ENCODE measurements at regions not wholly inside any gene's neighbourhood (a gene's known extent, or its start where the extent isn't known, plus 50 kb on each side); places are given as distances from the start of the nearest gene placed in this dataset.
"Not testable (repeated sequence)": the region's sequence is repeated elsewhere in the genome, so short reads cannot be mapped to it uniquely, and the experiment has no call there.

DNA sequence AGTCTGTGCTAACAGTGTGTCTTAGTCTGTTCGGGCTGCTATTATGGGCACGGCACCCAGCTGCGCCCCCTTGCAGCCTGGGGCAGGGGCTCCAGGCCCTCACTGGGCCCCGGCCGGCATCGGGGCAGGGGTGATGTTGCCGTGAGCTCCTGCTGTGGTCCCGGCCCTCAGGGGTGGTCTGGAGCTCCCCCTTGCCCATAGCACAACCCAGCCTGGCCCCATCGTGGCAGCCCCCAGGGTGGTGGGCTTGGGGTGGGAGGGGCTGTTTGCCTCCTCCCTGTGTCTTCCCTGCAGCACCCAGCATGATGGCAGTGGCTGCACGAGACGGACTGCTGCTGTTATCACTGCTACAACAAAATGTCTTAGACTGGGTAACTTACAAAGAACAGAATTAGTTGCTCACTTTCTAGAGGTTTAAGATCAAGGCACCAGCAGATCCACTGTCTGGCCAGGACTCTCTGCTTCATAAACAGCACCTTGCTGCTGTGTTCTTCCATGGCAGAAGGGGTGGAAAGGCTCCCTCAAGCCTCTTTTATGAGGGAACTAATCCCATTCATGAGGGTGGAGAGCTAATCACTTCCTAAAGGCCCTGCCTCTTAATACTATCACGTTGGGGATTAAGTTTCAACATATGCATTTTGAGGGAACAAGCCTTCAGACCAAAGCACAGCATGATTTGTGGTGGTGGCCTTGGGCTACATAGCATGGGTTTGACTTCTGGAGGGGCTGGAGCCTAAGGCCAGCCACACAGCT lies 149.5 kb downstream of the SEC23IP start:
- Histone ChIP-seq H3K4me1 (ENCODE audit: control insufficient read depth in 2 of 2, insufficient read depth in 2 of 2, low read length in 2 of 2) (no peaks in the 10 kb centered on the region), H3K27ac (ENCODE audit: low read depth in 1 of 2, low read length in 1 of 2) (no peak overlapping the region), H3K36me3 (ENCODE audit: control insufficient read depth in 2 of 2, insufficient read depth in 2 of 2, low read length in 1 of 2) (no peaks in the 10 kb centered on the region), H3K9me3 (ENCODE audit: control insufficient read depth in 2 of 2, insufficient read depth in 1 of 2, low read length in 1 of 2) (no peaks in the 10 kb centered on the region), H3K4me3 (ENCODE audit: low read length in 2 of 2) (no peak overlapping the region), H3K27me3 (ENCODE audit: control insufficient read depth in 2 of 2, insufficient read depth in 1 of 2, low read length in 1 of 2) (peaks cover 0 to under 1% of the 10 kb centered on the region in 2 donors)
- WGBS: 89% methylated on average over 12 of the region's 12 CpGs
- no peak for DNase-seq (ENCODE audit: low read depth in 6 of 9, low spot score in 9 of 9)

DNA sequence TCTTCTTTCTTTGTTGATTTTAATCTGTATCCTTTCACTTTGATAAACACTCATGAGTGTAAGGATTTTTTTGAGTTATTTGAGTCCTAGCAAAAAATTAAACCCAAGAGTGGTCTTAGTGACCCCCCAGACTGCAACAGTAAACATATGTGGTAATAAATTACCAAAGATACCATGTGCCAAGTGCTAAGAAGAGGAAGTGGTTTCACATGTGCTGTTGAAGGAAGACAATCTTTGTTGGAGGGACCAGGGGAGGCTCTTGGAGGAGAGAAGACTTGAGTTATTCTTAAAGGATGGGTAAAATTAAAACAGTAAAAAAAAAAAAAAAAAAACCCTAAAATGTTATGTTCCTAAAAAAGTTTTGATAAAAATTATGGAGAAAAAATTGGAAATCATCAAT lies 150.2 kb downstream of the SEC23IP start:
- Histone ChIP-seq H3K4me3 (ENCODE audit: low read length in 2 of 2) (no peak overlapping the region), H3K27ac (ENCODE audit: low read depth in 1 of 2, low read length in 1 of 2) (no peak overlapping the region), H3K27me3 (ENCODE audit: control insufficient read depth in 2 of 2, insufficient read depth in 1 of 2, low read length in 1 of 2) (no peaks in the 10 kb centered on the region), H3K36me3 (ENCODE audit: control insufficient read depth in 2 of 2, insufficient read depth in 2 of 2, low read length in 1 of 2) (no peaks in the 10 kb centered on the region), H3K4me1 (ENCODE audit: control insufficient read depth in 2 of 2, insufficient read depth in 2 of 2, low read length in 2 of 2) (no peaks in the 10 kb centered on the region), H3K9me3 (ENCODE audit: control insufficient read depth in 2 of 2, insufficient read depth in 1 of 2, low read length in 1 of 2) (no peaks in the 10 kb centered on the region)
- no peak for DNase-seq (ENCODE audit: low read depth in 6 of 9, low spot score in 9 of 9)

GRCh38 chr10:120047373-120047772 lies 154.8 kb downstream of the SEC23IP start:
- WGBS: 96% methylated on average over 7 of the region's 7 CpGs
- not testable (repeated sequence) for H3K36me3 ChIP-seq (ENCODE audit: control insufficient read depth in 2 of 2, insufficient read depth in 2 of 2, low read length in 1 of 2)

DNA sequence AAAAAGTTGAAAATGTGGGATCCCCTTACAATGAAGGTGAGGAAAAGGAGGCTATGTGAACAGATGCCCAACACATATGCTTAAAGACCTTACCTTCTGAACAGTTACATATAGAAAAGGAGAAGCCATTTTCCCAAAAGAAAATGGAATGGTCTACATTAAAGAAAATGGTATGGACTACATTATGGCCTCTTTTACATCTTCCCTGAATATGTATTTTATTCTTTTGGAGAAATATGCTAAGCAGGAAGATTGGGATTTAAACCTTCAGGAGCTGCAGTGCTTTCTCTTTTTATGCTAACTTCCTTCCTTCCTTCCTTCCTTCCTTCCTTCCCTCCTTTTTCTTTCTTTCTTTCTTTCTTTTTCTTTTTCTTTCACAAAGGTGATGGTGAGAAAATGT lies 155.4 kb downstream of the SEC23IP start:
- no peak for DNase-seq (ENCODE audit: low read depth in 6 of 9, low spot score in 9 of 9)
- Histone ChIP-seq H3K9me3 (ENCODE audit: control insufficient read depth in 2 of 2, insufficient read depth in 1 of 2, low read length in 1 of 2) (no peaks in the 10 kb centered on the region), H3K4me3 (ENCODE audit: low read length in 2 of 2) (no peak overlapping the region), H3K27ac (ENCODE audit: low read depth in 1 of 2, low read length in 1 of 2) (no peak overlapping the region), H3K36me3 (ENCODE audit: control insufficient read depth in 2 of 2, insufficient read depth in 2 of 2, low read length in 1 of 2) (no peaks in the 10 kb centered on the region), H3K4me1 (ENCODE audit: control insufficient read depth in 2 of 2, insufficient read depth in 2 of 2, low read length in 2 of 2) (no peaks in the 10 kb centered on the region), H3K27me3 (ENCODE audit: control insufficient read depth in 2 of 2, insufficient read depth in 1 of 2, low read length in 1 of 2) (no peaks in the 10 kb centered on the region)

More at GRCh38 chr10:120047373-120047772, 154.8 kb downstream of the SEC23IP start:
- H3K4me1 ChIP-seq (ENCODE audit: control insufficient read depth in 2 of 2, insufficient read depth in 2 of 2, low read length in 2 of 2); H3K9me3 ChIP-seq (ENCODE audit: control insufficient read depth in 2 of 2, insufficient read depth in 1 of 2, low read length in 1 of 2); H3K4me3 ChIP-seq (ENCODE audit: low read length in 2 of 2); H3K27ac ChIP-seq (ENCODE audit: low read depth in 1 of 2, low read length in 1 of 2); DNase-seq (ENCODE audit: low read depth in 6 of 9, low spot score in 9 of 9); H3K27me3 ChIP-seq (ENCODE audit: control insufficient read depth in 2 of 2, insufficient read depth in 1 of 2, low read length in 1 of 2): not testable (repeated sequence)

DNA sequence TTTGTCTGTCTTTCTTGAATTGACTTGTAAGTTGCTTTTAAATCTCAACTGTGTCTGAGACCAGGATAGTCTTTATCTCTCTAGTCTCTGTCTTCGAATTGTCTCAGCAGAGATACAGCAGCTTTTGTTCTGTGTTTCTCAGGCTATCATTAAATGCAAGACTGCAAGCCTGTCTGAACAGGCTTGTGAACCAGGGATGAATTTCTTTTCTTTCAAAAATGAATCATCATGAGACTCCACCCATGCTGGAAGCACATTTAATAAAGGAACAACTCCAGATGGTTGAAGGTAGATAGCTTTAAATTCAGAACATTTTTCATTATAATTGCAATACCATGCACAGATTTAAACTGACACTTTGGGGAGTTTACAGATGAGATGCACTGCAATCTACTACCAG lies 155.9 kb downstream of the SEC23IP start:
- Histone ChIP-seq H3K27ac (ENCODE audit: low read depth in 1 of 2, low read length in 1 of 2) (no peak overlapping the region), H3K9me3 (ENCODE audit: control insufficient read depth in 2 of 2, insufficient read depth in 1 of 2, low read length in 1 of 2) (no peaks in the 10 kb centered on the region), H3K27me3 (ENCODE audit: control insufficient read depth in 2 of 2, insufficient read depth in 1 of 2, low read length in 1 of 2) (no peaks in the 10 kb centered on the region), H3K4me3 (ENCODE audit: low read length in 2 of 2) (no peak overlapping the region), H3K4me1 (ENCODE audit: control insufficient read depth in 2 of 2, insufficient read depth in 2 of 2, low read length in 2 of 2) (no peaks in the 10 kb centered on the region), H3K36me3 (ENCODE audit: control insufficient read depth in 2 of 2, insufficient read depth in 2 of 2, low read length in 1 of 2) (no peaks in the 10 kb centered on the region)
- 81% methylated on average over 1 of the region's 1 CpG for WGBS
- DNase-seq (ENCODE audit: low read depth in 6 of 9, low spot score in 9 of 9): no peak

DNA sequence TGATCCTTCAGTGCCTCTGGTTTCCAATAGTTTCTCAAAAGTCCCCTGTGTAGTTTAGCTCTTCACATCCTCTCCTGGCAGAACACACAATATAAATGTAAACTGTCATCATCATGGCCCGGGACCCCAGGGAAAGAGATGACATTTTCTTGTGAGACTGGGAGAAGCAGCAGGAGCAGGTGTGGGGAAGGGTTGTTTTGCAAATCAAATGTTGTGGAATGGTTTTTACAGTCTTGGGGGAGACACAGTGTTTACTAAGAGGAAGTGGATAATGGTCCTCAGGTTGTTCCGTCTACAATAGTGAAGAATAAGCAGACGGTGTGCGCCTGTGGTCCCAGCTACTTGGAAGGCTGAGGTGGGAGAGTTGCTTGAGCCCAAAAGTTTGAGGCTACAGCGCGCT lies 159.1 kb downstream of the SEC23IP start:
- H3K4me3 ChIP-seq (ENCODE audit: low read length in 2 of 2): no peak overlapping the region
- DNase-seq (ENCODE audit: low read depth in 6 of 9, low spot score in 9 of 9): no peak
- 72% methylated on average over 6 of the region's 6 CpGs for WGBS
- H3K4me1 ChIP-seq (ENCODE audit: control insufficient read depth in 2 of 2, insufficient read depth in 2 of 2, low read length in 2 of 2): no peaks in the 10 kb centered on the region
- H3K9me3 ChIP-seq (ENCODE audit: control insufficient read depth in 2 of 2, insufficient read depth in 1 of 2, low read length in 1 of 2): no peaks in the 10 kb centered on the region
- no peaks in the 10 kb centered on the region for H3K36me3 ChIP-seq (ENCODE audit: control insufficient read depth in 2 of 2, insufficient read depth in 2 of 2, low read length in 1 of 2)
- no peak overlapping the region for H3K27ac ChIP-seq (ENCODE audit: low read depth in 1 of 2, low read length in 1 of 2)
- no peaks in the 10 kb centered on the region for H3K27me3 ChIP-seq (ENCODE audit: control insufficient read depth in 2 of 2, insufficient read depth in 1 of 2, low read length in 1 of 2)

GRCh38 chr10:120052964-120053702 lies 160.6 kb downstream of the SEC23IP start:
- Histone ChIP-seq H3K27ac (ENCODE audit: low read depth in 1 of 2, low read length in 1 of 2) (no peak overlapping the region), H3K36me3 (ENCODE audit: control insufficient read depth in 2 of 2, insufficient read depth in 2 of 2, low read length in 1 of 2) (no peaks in the 10 kb centered on the region), H3K4me3 (ENCODE audit: low read length in 2 of 2) (no peak overlapping the region), H3K4me1 (ENCODE audit: control insufficient read depth in 2 of 2, insufficient read depth in 2 of 2, low read length in 2 of 2) (no peaks in the 10 kb centered on the region), H3K9me3 (ENCODE audit: control insufficient read depth in 2 of 2, insufficient read depth in 1 of 2, low read length in 1 of 2) (no peaks in the 10 kb centered on the region), H3K27me3 (ENCODE audit: control insufficient read depth in 2 of 2, insufficient read depth in 1 of 2, low read length in 1 of 2) (no peaks in the 10 kb centered on the region)
- 77% methylated on average over 1 of the region's 1 CpG for WGBS
- no peak for DNase-seq (ENCODE audit: low read depth in 6 of 9, low spot score in 9 of 9)

DNA sequence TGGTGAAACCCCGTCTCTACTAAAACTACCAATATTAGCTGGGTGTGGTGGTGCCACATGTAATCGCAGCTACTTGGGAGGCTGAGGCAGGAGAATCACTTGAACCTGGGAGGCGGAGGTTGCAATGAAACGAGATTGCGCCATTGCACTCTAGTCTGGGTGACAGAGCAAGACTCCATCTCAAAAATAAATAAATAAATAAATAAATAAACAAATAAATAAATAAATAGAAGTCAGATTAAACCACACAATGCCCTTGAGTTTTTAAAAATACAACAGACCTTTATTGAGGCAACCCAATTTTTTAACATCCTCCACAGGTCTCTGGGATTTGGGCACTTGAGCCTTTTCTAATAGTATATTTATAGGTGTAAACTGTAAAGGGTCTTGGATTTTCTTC lies 167.3 kb downstream of the SEC23IP start:
- WGBS: 97% methylated on average over 5 of the region's 5 CpGs
- not testable (repeated sequence) for H3K9me3 ChIP-seq (ENCODE audit: control insufficient read depth in 2 of 2, insufficient read depth in 1 of 2, low read length in 1 of 2); H3K27me3 ChIP-seq (ENCODE audit: control insufficient read depth in 2 of 2, insufficient read depth in 1 of 2, low read length in 1 of 2); H3K4me1 ChIP-seq (ENCODE audit: control insufficient read depth in 2 of 2, insufficient read depth in 2 of 2, low read length in 2 of 2); H3K27ac ChIP-seq (ENCODE audit: low read depth in 1 of 2, low read length in 1 of 2); DNase-seq (ENCODE audit: low read depth in 6 of 9, low spot score in 9 of 9); H3K4me3 ChIP-seq (ENCODE audit: low read length in 2 of 2); H3K36me3 ChIP-seq (ENCODE audit: control insufficient read depth in 2 of 2, insufficient read depth in 2 of 2, low read length in 1 of 2)

- H3K36me3 ChIP-seq (ENCODE audit: control insufficient read depth in 2 of 2, insufficient read depth in 2 of 2, low read length in 1 of 2): no peaks in the 10 kb centered on the region
- H3K4me1 ChIP-seq (ENCODE audit: control insufficient read depth in 2 of 2, insufficient read depth in 2 of 2, low read length in 2 of 2): no peaks in the 10 kb centered on the region
- 95% methylated on average over 2 of the region's 2 CpGs for WGBS
- no peaks in the 10 kb centered on the region for H3K9me3 ChIP-seq (ENCODE audit: control insufficient read depth in 2 of 2, insufficient read depth in 1 of 2, low read length in 1 of 2)
- H3K4me3 ChIP-seq (ENCODE audit: low read length in 2 of 2): no peak overlapping the region
- H3K27me3 ChIP-seq (ENCODE audit: control insufficient read depth in 2 of 2, insufficient read depth in 1 of 2, low read length in 1 of 2): no peaks in the 10 kb centered on the region
- H3K27ac ChIP-seq (ENCODE audit: low read depth in 1 of 2, low read length in 1 of 2): no peak overlapping the region
- no peak for DNase-seq (ENCODE audit: low read depth in 6 of 9, low spot score in 9 of 9)
These were observed 174.9 kb downstream of the SEC23IP start for GRCh38 chr10:120067427-120067826.

Measured in thymus (tissue), 11 donors.